ENCODE measurements at regions not wholly inside any gene's neighbourhood (a gene's known extent, or its start where the extent isn't known, plus 50 kb on each side); places are given as distances from the start of the nearest gene placed in this dataset.

DNA sequence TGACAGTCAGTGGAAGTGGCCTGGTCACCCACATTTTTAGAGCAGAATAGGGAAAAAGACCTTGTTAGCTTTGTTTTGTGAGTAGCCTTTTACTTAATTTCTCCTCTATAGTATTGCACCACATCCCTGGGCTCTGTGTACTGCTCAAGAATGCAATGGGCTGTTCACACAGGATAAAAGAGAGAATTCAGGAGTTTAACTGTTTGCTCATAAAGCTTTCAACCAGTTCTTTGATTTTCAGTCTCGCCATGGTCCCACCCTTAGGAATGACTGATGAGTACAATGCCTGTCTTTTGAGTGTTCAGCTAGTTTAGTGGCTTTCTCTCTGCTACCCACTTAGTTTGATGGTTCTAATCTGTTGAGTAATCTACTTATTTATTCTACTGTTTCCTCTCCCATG is 129.7 kb downstream of the PLG start:
- DNase-seq = no peak
- Histone ChIP-seq H3K27me3 (replicated peaks) (no peaks in the 10 kb centered on the region), H3K4me3 (ENCODE audit: low read depth, low read length) (no peak overlapping the region), H3K27ac (no peak overlapping the region), H3K36me3 (replicated peaks) (no peaks in the 10 kb centered on the region)
- TF ChIP-seq, protein P1, sequence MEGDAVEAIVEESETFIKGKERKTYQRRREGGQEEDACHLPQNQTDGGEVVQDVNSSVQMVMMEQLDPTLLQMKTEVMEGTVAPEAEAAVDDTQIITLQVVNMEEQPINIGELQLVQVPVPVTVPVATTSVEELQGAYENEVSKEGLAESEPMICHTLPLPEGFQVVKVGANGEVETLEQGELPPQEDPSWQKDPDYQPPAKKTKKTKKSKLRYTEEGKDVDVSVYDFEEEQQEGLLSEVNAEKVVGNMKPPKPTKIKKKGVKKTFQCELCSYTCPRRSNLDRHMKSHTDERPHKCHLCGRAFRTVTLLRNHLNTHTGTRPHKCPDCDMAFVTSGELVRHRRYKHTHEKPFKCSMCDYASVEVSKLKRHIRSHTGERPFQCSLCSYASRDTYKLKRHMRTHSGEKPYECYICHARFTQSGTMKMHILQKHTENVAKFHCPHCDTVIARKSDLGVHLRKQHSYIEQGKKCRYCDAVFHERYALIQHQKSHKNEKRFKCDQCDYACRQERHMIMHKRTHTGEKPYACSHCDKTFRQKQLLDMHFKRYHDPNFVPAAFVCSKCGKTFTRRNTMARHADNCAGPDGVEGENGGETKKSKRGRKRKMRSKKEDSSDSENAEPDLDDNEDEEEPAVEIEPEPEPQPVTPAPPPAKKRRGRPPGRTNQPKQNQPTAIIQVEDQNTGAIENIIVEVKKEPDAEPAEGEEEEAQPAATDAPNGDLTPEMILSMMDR (IDR thresholded peaks at IDR 0.05; ENCODE audit: low read depth, low read length, missing control alignments) = no peak
- in situ Hi-C loops (cut with HindIII; ENCODE audit: low pct_ligation_motif_present, low sequenced_read_pairs) = no loop called here

DNA sequence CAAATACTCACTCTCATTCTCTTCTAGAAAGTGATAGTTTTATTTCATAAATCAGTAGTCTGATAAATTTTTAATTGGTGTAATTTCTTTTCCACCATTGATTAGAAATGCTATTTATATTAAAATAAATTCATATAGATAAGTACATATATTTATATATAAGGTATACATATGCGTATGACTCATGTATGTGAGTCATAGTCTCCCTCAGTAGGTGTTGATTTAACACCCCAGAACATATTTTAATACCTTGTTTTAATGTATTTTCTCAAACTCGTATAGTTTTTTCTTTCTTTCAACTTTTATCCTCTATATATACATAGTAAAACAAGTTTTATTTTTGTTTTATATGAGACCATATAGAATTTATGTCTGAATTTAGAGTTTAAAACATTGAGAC is 130.4 kb downstream of the PLG start:
- Histone ChIP-seq H3K27ac (no peak overlapping the region), H3K27me3 (replicated peaks) (no peaks in the 10 kb centered on the region), H3K4me3 (ENCODE audit: low read depth, low read length) (no peak overlapping the region), H3K36me3 (replicated peaks) (no peaks in the 10 kb centered on the region)
- no peak for DNase-seq
- TF ChIP-seq, protein P1 (IDR thresholded peaks at IDR 0.05; ENCODE audit: low read depth, low read length, missing control alignments) = no peak
- in situ Hi-C loops (cut with HindIII; ENCODE audit: low pct_ligation_motif_present, low sequenced_read_pairs) = no loop called here

DNA sequence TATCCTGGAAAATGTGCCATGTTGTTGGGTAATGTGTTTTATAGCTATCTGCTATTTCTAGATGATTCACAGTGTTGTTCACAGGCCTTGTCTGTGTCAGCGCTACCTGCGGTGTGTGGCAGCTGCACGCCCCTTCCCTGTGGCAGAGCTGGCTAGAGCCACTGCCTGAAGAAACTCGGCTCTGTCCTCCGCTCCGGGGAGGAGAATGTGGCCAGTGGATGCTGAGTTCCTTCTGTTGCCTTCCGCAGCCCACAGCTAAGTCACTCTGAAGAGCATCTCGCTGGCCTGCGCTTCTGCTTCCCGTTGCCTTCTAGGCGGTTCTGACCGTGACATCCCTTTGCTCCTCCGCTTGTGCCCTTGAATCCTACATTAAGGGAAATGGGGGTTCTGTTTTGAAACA is 135.1 kb downstream of the PLG start:
- no peaks in the 10 kb centered on the region for H3K36me3 ChIP-seq (replicated peaks)
- no peaks in the 10 kb centered on the region for H3K27me3 ChIP-seq (replicated peaks)
- DNase-seq = no peak
- H3K4me3 ChIP-seq (ENCODE audit: low read depth, low read length) = no peak overlapping the region
- in situ Hi-C loops (cut with HindIII; ENCODE audit: low pct_ligation_motif_present, low sequenced_read_pairs) = no loop called here
- TF ChIP-seq, protein P1 (IDR thresholded peaks at IDR 0.05; ENCODE audit: low read depth, low read length, missing control alignments) = no peak
- no peak overlapping the region for H3K27ac ChIP-seq

DNA sequence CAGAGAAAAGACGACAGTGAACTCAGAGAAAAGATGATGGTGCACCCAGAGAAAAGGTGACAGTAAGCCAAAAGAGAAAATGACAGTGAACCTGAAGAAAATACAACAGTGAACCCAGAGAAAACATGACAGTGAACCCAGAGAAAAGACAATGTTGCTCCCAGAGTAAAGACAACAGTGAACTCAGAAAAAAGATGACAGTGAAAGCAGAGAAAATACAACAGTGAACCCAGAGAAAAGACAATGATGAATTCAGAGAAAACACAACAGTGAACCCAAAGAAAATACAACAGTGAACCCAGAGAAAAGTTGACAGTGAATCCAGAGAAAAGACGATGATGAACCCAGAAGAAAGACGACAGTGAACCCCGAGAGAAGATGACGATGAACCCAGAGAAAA is 140.5 kb upstream of the MAP3K4 start:
- DNase-seq = no peak
- TF ChIP-seq, protein P1 (IDR thresholded peaks at IDR 0.05; ENCODE audit: low read depth, low read length, missing control alignments) = no peak

DNA sequence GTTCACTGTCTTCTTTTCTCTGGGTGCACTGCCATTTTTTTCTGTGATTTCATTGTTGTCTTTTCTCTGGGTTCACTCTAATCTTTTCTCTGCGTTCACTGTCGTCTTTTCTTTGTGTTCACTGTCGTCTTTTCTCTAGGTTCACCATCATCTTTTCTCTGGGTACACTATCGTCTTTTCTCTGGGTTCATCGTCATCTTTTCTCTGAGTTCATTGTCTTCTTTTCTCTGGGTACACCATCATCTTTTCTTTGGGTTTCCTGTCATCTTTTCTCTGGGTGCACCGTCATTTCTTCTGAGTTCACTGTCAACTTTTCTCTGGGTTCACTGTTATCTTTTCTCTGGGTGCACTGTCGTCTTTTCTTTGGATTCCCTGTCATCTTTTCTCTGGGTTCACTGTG is 137.6 kb upstream of the MAP3K4 start:
- no peaks in the 10 kb centered on the region for H3K27me3 ChIP-seq (replicated peaks)
- DNase-seq = no peak
- H3K36me3 ChIP-seq (replicated peaks) = no peaks in the 10 kb centered on the region
- TF ChIP-seq, protein P1 (IDR thresholded peaks at IDR 0.05; ENCODE audit: low read depth, low read length, missing control alignments) = no peak
- H3K27ac ChIP-seq = no peak overlapping the region
- in situ Hi-C loops (cut with HindIII; ENCODE audit: low pct_ligation_motif_present, low sequenced_read_pairs) = no loop called here
- H3K4me3 ChIP-seq (ENCODE audit: low read depth, low read length) = no peak overlapping the region

More for the DNA sequence above, 140.5 kb upstream of the MAP3K4 start:
- H3K4me3 ChIP-seq (ENCODE audit: low read depth, low read length) = no peak overlapping the region
- in situ Hi-C loops (cut with HindIII; ENCODE audit: low pct_ligation_motif_present, low sequenced_read_pairs) = no loop called here
- no peaks in the 10 kb centered on the region for H3K36me3 ChIP-seq (replicated peaks)
- H3K27ac ChIP-seq = no peak overlapping the region
- no peaks in the 10 kb centered on the region for H3K27me3 ChIP-seq (replicated peaks)

DNA sequence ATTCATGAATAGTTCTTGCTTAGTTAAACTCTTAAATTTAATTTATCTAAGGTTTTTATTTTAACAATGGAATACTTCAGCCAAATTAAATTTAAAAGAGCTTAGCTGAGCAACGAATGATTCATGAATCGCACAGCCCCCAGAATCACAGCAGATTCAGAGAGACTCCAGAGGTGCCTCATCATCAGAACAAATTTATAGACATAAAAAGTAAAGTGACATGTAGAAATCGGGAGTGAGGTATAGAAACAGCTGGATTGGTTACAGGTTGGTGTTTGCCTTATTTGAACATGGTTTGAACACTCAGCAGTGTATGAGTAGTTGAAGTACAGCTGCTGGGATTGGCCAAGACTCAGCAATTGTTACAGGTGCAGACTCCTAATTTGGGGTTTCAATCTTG is 132.7 kb upstream of the MAP3K4 start:
- DNase-seq = no peak
- TF ChIP-seq, protein P1 (IDR thresholded peaks at IDR 0.05; ENCODE audit: low read depth, low read length, missing control alignments) = no peak
- no peaks in the 10 kb centered on the region for H3K36me3 ChIP-seq (replicated peaks)
- no peak overlapping the region for H3K27ac ChIP-seq
- in situ Hi-C loops (cut with HindIII; ENCODE audit: low pct_ligation_motif_present, low sequenced_read_pairs) = no loop called here
- no peak overlapping the region for H3K4me3 ChIP-seq (ENCODE audit: low read depth, low read length)
- H3K27me3 ChIP-seq (replicated peaks) = no peaks in the 10 kb centered on the region
